ENCODE measurements at regions not wholly inside any gene's neighbourhood (a gene's known extent, or its start where the extent isn't known, plus 50 kb on each side); places are given as distances from the start of the nearest gene placed in this dataset.
A peak's percentile ranks its signal among the peaks of the same experiment; 100 is the strongest.

DNA sequence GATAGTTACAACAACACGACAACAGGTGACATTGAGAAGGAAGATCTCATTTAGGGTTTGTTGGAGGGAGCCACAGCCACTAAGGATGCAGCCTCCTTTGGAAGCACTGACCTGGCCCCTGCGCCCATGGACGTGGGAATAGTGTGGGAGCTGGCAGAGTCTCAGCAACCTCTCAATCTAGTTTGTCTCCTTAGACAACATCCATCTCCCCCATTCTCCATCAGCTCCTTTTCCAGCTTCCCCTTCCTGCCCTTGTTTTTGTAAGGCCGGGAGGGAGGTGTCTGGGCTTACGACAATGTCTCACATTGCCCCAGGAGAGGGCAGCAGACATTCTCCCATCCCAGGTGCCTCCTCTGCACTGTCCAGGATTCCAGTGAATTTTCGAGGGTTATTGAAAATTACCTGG is 170.2 kb upstream of the PZP start:
- TF ChIP-seq RFX5 (IDR thresholded peaks at IDR 0.05; ENCODE audit: borderline replicate concordance, low read depth, low read length) (peak; percentile 58; the same call in 1 of the 2 replicates), GTF2F1 (IDR thresholded peaks at IDR 0.05; ENCODE audit: borderline replicate concordance, low read depth, low read length) (no peak), EZH2 (IDR thresholded peaks at IDR 0.05; ENCODE audit: low read depth, low read length, severe bottlenecking) (no peak), SP1 (IDR thresholded peaks at IDR 0.05; ENCODE audit: low read depth, low read length) (no peak), GABPA (IDR thresholded peaks at IDR 0.05; ENCODE audit: borderline replicate concordance, insufficient read depth, low read length) (no peak), YY1 (IDR thresholded peaks at IDR 0.05; ENCODE audit: low read depth, low read length) (no peak), POLR2A (IDR thresholded peaks at IDR 0.05; ENCODE audit: control extremely low read depth in 1 of 2, low read depth in 2 of 2, low read length in 2 of 2) (no peak), HDAC2 (IDR thresholded peaks at IDR 0.05; ENCODE audit: borderline replicate concordance in 1 of 2, low read depth in 2 of 2, low read length in 2 of 2) (no peak), BRCA1 (IDR thresholded peaks at IDR 0.05; ENCODE audit: low read depth, low read length) (no peak), EP300 (IDR thresholded peaks at IDR 0.05; ENCODE audit: borderline replicate concordance in 1 of 2, low read depth in 2 of 2, low read length in 2 of 2) (no peak), POU5F1 (IDR thresholded peaks at IDR 0.05; ENCODE audit: low read depth, low read length) (no peak), TAF1 (IDR thresholded peaks at IDR 0.05; ENCODE audit: low read depth, low read length) (no peak)
- TF ChIP-seq, protein P1, sequence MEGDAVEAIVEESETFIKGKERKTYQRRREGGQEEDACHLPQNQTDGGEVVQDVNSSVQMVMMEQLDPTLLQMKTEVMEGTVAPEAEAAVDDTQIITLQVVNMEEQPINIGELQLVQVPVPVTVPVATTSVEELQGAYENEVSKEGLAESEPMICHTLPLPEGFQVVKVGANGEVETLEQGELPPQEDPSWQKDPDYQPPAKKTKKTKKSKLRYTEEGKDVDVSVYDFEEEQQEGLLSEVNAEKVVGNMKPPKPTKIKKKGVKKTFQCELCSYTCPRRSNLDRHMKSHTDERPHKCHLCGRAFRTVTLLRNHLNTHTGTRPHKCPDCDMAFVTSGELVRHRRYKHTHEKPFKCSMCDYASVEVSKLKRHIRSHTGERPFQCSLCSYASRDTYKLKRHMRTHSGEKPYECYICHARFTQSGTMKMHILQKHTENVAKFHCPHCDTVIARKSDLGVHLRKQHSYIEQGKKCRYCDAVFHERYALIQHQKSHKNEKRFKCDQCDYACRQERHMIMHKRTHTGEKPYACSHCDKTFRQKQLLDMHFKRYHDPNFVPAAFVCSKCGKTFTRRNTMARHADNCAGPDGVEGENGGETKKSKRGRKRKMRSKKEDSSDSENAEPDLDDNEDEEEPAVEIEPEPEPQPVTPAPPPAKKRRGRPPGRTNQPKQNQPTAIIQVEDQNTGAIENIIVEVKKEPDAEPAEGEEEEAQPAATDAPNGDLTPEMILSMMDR (IDR thresholded peaks at IDR 0.05; ENCODE audit: control extremely low read depth in 1 of 3, insufficient read depth in 1 of 3, low read depth in 1 of 3, low read length in 3 of 3), result peak; percentile 55 to 66 (median 65)
- TF ChIP-seq, protein P2, sequence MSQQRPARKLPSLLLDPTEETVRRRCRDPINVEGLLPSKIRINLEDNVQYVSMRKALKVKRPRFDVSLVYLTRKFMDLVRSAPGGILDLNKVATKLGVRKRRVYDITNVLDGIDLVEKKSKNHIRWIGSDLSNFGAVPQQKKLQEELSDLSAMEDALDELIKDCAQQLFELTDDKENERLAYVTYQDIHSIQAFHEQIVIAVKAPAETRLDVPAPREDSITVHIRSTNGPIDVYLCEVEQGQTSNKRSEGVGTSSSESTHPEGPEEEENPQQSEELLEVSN (IDR thresholded peaks at IDR 0.05), result no peak
